ENCODE measurements at regions not wholly inside any gene's neighbourhood (a gene's known extent, or its start where the extent isn't known, plus 50 kb on each side); places are given as distances from the start of the nearest gene placed in this dataset.

DNA sequence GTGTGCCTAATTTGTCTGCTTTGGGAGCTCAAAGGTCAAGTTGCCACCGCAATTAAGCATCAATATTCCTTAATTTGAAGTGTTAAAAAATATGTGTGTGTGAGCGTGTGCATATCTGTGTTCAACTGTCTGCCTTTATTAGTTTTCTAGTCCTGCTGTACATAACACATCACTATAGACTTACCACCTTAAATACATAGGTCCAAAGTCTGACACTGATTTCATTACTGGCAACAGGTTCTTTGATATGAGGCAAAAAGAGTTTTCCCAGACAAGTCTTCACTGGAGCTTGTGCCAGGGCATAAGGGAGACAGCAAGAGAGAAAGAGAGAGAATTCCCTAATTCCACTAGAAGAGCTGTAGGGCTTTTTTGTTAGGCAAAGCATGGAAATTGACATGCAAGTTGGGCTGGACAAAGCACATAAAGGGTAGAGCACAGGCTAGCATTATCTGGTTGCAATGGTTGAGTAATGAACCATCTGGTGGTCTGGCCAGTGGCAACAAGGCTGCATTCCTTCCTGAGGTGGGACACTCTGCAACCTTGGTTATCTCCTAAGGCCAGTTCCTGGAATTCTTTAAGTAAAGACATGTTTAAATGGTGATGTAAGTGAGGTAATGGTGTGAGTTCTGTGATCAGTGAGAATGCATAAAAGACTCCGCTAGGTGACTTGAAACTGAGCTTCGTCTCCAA lies 457.2 kb upstream of the ADAMTS5 start:
- DNase-seq (ENCODE audit: low spot score): peak; percentile 75

- DNase-seq (ENCODE audit: low spot score): peak; percentile 74
Observed at GRCh38 chr21:27423038-27423437, 456.1 kb upstream of the ADAMTS5 start.

- no peak for DNase-seq (ENCODE audit: low spot score)
Observed at GRCh38 chr21:27422435-27422834, 455.5 kb upstream of the ADAMTS5 start.

GRCh38 chr21:27421654-27422053 lies 454.8 kb upstream of the ADAMTS5 start:
- DNase-seq (ENCODE audit: low spot score): no peak

- no peak for DNase-seq (ENCODE audit: low spot score)
Observed at GRCh38 chr21:27419153-27419552, 452.3 kb upstream of the ADAMTS5 start.

- no peak for DNase-seq (ENCODE audit: low spot score)
Observed at GRCh38 chr21:27418346-27418745, 451.5 kb upstream of the ADAMTS5 start.

GRCh38 chr21:27412530-27412929 lies 445.6 kb upstream of the ADAMTS5 start:
- no peak for DNase-seq (ENCODE audit: low spot score)

- no peak for DNase-seq (ENCODE audit: low spot score)
Observed at GRCh38 chr21:27408826-27409225, 441.9 kb upstream of the ADAMTS5 start.

- DNase-seq (ENCODE audit: low spot score): no peak
Observed at GRCh38 chr21:27407271-27407670, 440.4 kb upstream of the ADAMTS5 start.

- DNase-seq (ENCODE audit: low spot score): no peak
Observed at GRCh38 chr21:27406300-27407009, 439.6 kb upstream of the ADAMTS5 start.

DNA sequence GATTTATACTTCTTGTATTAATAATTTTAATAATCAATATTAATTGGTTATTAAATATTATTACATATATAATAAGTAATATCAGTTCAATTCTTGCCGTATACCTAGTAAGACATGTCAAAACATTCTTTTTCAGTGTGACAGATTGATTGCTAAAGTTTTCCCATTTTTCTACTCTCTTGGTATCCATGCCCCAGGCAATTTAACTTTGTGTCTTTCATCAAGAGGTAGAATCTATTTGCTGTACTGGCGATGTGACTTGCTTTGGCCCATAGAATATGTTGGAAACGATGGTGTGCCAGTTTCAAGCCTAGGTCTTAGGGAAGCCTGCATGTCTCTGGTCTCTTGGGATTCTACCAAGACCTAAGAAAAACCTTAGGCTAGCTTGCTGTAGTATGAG lies 436.1 kb upstream of the ADAMTS5 start:
- no peak for DNase-seq (ENCODE audit: low spot score)

- DNase-seq (ENCODE audit: low spot score): no peak
Observed at GRCh38 chr21:27400045-27400444, 433.2 kb upstream of the ADAMTS5 start.

DNA sequence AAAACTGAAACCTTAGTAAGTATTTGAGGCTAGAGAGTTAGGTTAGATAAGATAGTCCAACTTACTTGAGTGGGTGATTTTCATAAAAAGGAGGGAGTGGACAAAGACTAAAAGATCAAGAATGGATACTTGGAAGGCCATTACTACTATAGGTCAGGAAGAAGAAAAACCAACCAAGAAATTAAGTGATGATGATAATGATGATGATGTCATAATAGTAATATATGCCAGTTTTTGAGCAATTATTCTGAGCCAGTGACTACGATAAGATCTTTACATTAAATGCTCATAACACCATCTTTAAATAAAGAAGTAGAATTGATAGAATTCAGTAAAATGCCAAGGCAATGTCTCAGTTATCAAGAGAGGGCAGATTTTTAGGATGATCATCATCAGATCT lies 430.7 kb upstream of the ADAMTS5 start:
- no peak for DNase-seq (ENCODE audit: low spot score)

GRCh38 chr21:27393726-27394125 lies 426.8 kb upstream of the ADAMTS5 start:
- DNase-seq (ENCODE audit: low spot score): no peak

DNA sequence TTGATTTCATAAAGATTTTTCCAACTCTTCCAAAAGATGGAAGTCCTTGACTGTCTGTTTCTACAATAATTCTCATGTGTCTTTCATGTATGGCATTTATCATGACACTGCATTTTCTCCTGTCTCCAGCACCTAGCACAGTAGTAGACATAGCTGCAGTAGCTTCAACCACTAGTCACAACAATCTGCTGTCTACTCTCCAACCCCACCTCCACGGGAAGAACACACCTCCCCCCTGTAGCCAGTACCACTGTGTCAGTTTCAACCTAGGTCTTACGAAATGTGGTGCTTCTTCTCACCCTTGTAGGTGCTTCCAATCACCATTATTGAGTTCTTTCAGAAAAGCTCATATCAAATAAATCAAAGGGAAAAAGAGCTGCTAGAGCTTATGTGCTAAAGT lies 425.1 kb upstream of the ADAMTS5 start:
- DNase-seq (ENCODE audit: low spot score): no peak

DNA sequence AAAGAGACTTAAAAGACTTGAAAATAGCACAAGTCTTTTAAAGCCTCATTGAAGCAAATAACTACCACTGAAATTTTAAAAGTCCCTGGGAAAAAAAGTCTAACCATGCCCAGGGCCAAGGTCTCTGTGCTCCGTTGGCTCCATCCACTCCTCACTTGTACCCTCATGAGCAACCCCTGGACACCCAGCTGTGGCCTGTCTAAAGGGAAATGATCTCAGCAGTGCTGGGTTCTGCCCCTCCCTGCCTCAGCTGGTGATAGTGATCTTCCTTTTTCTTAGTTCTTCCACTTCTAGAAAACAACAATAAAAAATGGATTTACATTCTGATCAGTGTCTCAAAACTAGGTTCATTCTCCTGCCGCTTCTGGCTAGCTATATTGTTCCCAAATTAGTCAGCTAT lies 423.5 kb upstream of the ADAMTS5 start:
- DNase-seq (ENCODE audit: low spot score): no peak

DNA sequence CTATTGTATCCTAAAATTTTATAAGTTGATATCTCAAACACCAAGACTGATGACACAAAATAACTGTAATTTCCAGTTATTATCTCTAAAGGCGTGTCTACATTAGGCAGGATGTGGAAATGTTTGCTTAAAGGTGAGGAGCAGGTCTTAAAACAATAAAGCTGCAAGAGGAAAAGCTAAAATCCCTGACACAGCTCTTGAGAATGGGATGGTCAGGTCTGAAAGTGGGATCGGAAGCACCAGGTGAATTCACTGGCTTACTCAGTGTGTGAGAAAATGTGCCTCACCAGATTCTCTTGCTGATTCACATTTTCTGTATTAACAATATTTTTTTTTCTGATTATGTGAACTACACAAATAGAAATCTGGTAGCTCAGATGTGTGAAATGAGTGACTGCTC lies 421.9 kb upstream of the ADAMTS5 start:
- DNase-seq (ENCODE audit: low spot score): no peak

DNA sequence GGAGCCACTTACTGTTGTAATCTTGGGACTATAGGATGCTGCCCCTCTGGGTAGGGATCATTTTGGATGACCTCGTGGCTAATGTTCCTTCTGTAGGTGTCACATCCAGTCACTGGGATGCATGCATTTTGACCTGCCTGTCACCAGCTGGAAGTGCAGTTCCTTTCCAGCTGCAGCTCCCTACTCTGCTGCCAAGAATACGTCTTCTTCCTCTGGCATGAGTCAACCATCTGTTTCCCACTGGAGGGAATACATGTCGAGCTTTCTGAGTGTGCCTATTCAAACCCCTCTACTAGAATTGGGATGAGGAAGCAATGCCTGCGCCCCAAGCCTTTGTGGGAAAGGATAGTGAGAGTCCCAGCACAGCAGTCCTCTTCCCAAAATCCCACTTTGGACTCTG lies 415.5 kb upstream of the ADAMTS5 start:
- DNase-seq (ENCODE audit: low spot score): no peak

- DNase-seq (ENCODE audit: low spot score): no peak
Observed at GRCh38 chr21:27380303-27380702, 413.4 kb upstream of the ADAMTS5 start.

- no peak for DNase-seq (ENCODE audit: low spot score)
Observed at GRCh38 chr21:27379354-27379753, 412.5 kb upstream of the ADAMTS5 start.

DNA sequence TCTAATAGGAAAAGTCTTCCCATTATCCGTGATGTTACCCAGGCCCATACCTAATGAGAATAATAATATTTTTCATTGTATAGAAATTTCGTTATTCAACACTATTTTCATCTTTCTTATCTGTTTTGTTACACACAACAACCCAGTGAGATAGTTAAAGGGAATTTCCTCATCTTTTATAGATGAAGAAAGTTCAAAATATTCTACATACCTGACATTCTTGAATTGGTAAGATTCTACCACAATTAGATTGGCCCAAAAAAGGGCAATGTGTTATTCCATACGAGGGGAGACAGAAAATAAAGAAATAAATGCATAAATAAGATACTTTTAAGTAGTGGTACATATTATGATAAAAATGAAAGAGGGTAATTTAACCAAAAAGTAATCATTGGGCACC lies 405.5 kb upstream of the ADAMTS5 start:
- no peak for DNase-seq (ENCODE audit: low spot score)

DNA sequence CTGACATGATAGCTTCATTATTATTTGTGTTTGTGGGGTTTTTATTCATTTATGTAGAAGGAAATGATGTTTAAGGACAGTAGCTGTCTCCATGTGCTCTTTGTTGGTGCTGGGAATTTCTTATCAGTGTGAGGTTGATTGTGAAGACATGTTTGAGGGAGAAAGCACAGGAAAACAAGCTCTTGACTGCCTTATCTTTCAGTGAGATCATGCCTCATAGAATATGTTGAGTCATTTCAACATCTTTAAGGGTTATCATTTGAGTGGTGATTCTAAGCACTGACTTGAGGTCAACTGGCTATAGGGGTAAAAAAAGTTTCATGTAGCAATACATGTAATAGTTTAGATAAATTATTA lies 405.1 kb upstream of the ADAMTS5 start:
- no peak for DNase-seq (ENCODE audit: low spot score)

DNA sequence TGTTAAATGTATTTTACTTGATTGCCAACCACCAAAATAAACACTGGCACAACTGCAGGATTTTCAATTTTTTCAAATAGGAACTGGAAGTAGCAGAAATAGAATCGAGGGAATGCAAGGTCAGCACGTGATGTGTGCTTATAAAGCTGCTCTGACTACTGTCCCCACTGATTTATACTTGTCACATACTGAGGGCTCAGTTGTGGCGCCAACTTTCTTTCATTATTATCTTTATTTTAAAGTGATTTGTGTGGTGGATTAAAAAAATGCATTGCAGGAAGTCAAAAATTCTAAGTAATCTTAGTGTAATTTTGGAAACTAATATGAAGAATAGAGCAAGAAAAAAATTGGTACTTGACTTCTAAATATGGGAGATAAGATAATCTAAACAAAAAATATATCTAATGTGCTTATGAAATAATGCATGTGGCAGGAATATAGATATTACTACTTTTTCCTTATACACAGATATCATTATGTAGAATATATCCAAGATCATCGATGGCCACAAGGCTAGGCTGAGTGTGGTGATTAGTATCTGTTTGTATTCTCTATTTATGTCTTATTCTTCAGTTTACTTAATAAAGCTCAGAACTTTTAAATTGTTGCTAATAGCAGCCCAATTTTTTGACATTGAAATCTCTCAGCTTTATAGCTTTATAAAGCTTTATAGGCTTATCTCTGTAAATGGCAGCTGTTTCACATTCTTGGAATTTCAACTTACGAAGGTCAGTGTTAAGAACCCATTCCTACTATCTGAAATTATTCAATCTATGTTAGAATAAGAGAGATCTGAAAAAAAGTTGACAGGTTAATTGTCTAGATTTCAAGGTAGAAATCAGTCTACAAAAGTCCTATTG lies 404.5 kb upstream of the ADAMTS5 start:
- no peak for DNase-seq (ENCODE audit: low spot score)
